Endothelial cell of umbilical vein (primary cell): ENCODE measurements at regions not wholly inside any gene's neighbourhood (a gene's known extent, or its start where the extent isn't known, plus 50 kb on each side); places are given as distances from the start of the nearest gene placed in this dataset.

Experiments used
- BruUV-seq: library from RNA; stranded (reverse); fragments of 400-500 nt; replicated peaks from 2 replicates; lab custom pipeline; 2021; lab: Mats Ljungman, UMichigan
- CTCF ChIA-PET: fragments of 300-600, 350-600 bp; sonication (Branson Sonifier 250); formaldehyde crosslinking; loops from one replicate; lab custom pipeline; 2021; ENCODE audit warnings: antibody characterized with exemption, inconsistent platforms; lab: Charles Lee
- POLR2A ChIA-PET: fragments of 300-600, 350-600 bp; sonication (Branson Sonifier 250); formaldehyde crosslinking; loops from one replicate; lab custom pipeline; 2021; ENCODE audit warnings: antibody characterized with exemption, inconsistent platforms; lab: Charles Lee
- DNase-seq: peaks from one replicate; pipeline ENCODE4 v3.0.0-alpha.2; 2011; ENCODE audit warnings: low read depth, low spot score
- FAIRE-seq: peaks from 2 replicates; lab custom pipeline; 2011; peaks lifted over from hg19 to GRCh38; lab: Jason Lieb, UNC
- H2AFZ ChIP-seq: 2 replicates; pipeline ENCODE4 v1.6.0; 2012; ENCODE audit warnings: low read depth, low read length, control low read depth, inconsistent platforms
- H3K27ac ChIP-seq: 2 replicates; pipeline ENCODE4 v1.5.1; 2011; ENCODE audit warnings: low read depth, mild to moderate bottlenecking, control low read depth, low read length, moderate library complexity; ENCODE audit not compliant: insufficient read depth
- H3K27me3 ChIP-seq, 2 experiments: 2 replicates each; pipeline versions ENCODE4 v1.6.0 to v1.6.1; 2011; ENCODE audit warnings: low read length in 2 of 2, mixed read lengths in 1 of 2; ENCODE audit not compliant: control insufficient read depth in 2 of 2, insufficient read depth in 2 of 2
- H3K36me3 ChIP-seq, 2 experiments: 2 replicates in 1 of 2; 3 replicates in 1 of 2; pipeline ENCODE4 v1.5.1; 2011; ENCODE audit warnings: low read length in 2 of 2, mild to moderate bottlenecking in 1 of 2, moderate library complexity in 1 of 2; ENCODE audit not compliant: control insufficient read depth in 2 of 2, insufficient read depth in 2 of 2; ENCODE audit errors: extremely low read depth in 1 of 2
- H3K4me1 ChIP-seq: 3 replicates; pipeline ENCODE4 v1.5.1; 2011; ENCODE audit warnings: mild to moderate bottlenecking, low read length; ENCODE audit not compliant: control insufficient read depth, insufficient read depth; ENCODE audit errors: extremely low read depth
- H3K4me2 ChIP-seq: 2 replicates; pipeline ENCODE4 v1.6.1; 2011; ENCODE audit warnings: low read length, control low read depth, mixed read lengths; ENCODE audit not compliant: insufficient read depth
- H3K4me3 ChIP-seq, 3 experiments: fragments of 200-600 bp in 1 of 3; sonication (generic), shearing (Covaris generic) in 1 of 3; replicated peaks in 1 of 3; 2 replicates each; pipeline ENCODE4 v1.5.1; 2011 to 2016; ENCODE audit warnings: control low read depth in 3 of 3, low read length in 3 of 3, mild to moderate bottlenecking in 2 of 3, inconsistent platforms in 1 of 3, low read depth in 1 of 3, moderate library complexity in 1 of 3; ENCODE audit not compliant: insufficient read depth in 1 of 3
- H3K79me2 ChIP-seq: 2 replicates; pipeline ENCODE4 v1.6.0; 2012; ENCODE audit warnings: low read length, inconsistent platforms; ENCODE audit not compliant: control insufficient read depth, insufficient read depth
- H3K9ac ChIP-seq: replicated peaks from 2 replicates; pipeline ENCODE3; 2011; ENCODE audit warnings: low read length, control low read depth; ENCODE audit not compliant: insufficient read depth; ENCODE audit errors: extremely low read depth
- H3K9me1 ChIP-seq: replicated peaks from 3 replicates; pipeline ENCODE4 v1.6.0; 2011; ENCODE audit warnings: mild to moderate bottlenecking, low read length; ENCODE audit not compliant: control insufficient read depth, insufficient read depth; ENCODE audit errors: extremely low read depth
- H3K9me3 ChIP-seq: replicated peaks from 2 replicates; pipeline ENCODE4 v1.5.1; 2012; ENCODE audit warnings: low read length, inconsistent platforms; ENCODE audit not compliant: control insufficient read depth, insufficient read depth
- H4K20me1 ChIP-seq: replicated peaks from 2 replicates; pipeline ENCODE3; 2011; ENCODE audit warnings: mild to moderate bottlenecking, low read length; ENCODE audit not compliant: control insufficient read depth, insufficient read depth; ENCODE audit errors: extremely low read depth
- EZH2 ChIP-seq: IDR thresholded peaks from 2 replicates; pipeline ENCODE4 v1.6.1; 2012; ENCODE audit warnings: borderline replicate concordance, low read depth, mild to moderate bottlenecking, moderate library complexity, low read length, inconsistent platforms; ENCODE audit not compliant: severe bottlenecking
- FOS ChIP-seq: IDR thresholded peaks from 2 replicates; pipeline ENCODE4 v1.6.1; 2011; ENCODE audit warnings: mild to moderate bottlenecking, low read length, moderate library complexity, borderline replicate concordance; ENCODE audit not compliant: insufficient read depth
- GATA2 ChIP-seq: IDR thresholded peaks from 2 replicates; pipeline ENCODE4 v1.7.0; 2011; ENCODE audit warnings: low read depth, mild to moderate bottlenecking, moderate library complexity, mixed read lengths, low read length; ENCODE audit not compliant: insufficient read length, insufficient read depth
- JUN ChIP-seq: IDR thresholded peaks from 2 replicates; pipeline ENCODE4 v1.6.1; 2011; ENCODE audit warnings: borderline replicate concordance, low read depth; ENCODE audit not compliant: insufficient read length, insufficient read depth
- MYC ChIP-seq: IDR thresholded peaks from one replicate; pipeline ENCODE4 v1.6.1; 2011; ENCODE audit warnings: mild to moderate bottlenecking, low read depth, low read length
- POLR2A ChIP-seq: IDR thresholded peaks from 2 replicates; pipeline ENCODE4 v1.6.1; 2012; ENCODE audit warnings: low read depth, mild to moderate bottlenecking, control low read depth, low read length
- POLR2AphosphoS5 ChIP-seq: IDR thresholded peaks from 2 replicates; pipeline ENCODE4 v1.6.1; 2012; ENCODE audit warnings: low read depth, mild to moderate bottlenecking, control low read depth, low read length, moderate library complexity; ENCODE audit not compliant: insufficient read depth
- dilution Hi-C: fragments of 300-500 bp; cut with MboI; formaldehyde crosslinking; loops from one replicate; pipeline ENCODE4 v1.15.0; 2019; ENCODE audit warnings: low sequenced_read_pairs; ENCODE audit not compliant: extremely low pct_ligation_motif_present
- intact Hi-C: fragments of 100-400 bp; cut with micrococcal nuclease; formaldehyde crosslinking; loops from one replicate; pipeline ENCODE4 v1.10.0; 2022
- TF ChIP-seq, protein P1 (sequence below): IDR thresholded peaks from 2 replicates; pipeline ENCODE4 v1.6.1; 2011; ENCODE audit not compliant: insufficient read depth, insufficient read length
- TF ChIP-seq, protein P2 (sequence below), 2 donors: IDR thresholded peaks; 1 replicate in 1 of 2; 2 replicates in 1 of 2; pipeline ENCODE4 v1.5.1; 2011; ENCODE audit warnings: low read length in 2 of 2, mild to moderate bottlenecking in 2 of 2, moderate library complexity in 2 of 2, control low read depth in 1 of 2, inconsistent platforms in 1 of 2, low read depth in 1 of 2; ENCODE audit not compliant: insufficient read depth in 1 of 2; ENCODE audit errors: extremely low read depth in 1 of 2

GRCh38 chr2:161045726-161046125 lies 114.5 kb upstream of the TANK start:
- no peak overlapping the region for H3K9ac ChIP-seq
- no peak overlapping the region for H3K4me2 ChIP-seq
- no peaks in the 10 kb centered on the region for H3K9me3 ChIP-seq
- POLR2A ChIA-PET = no interaction called here
- TF ChIP-seq POLR2A (no peak), POLR2AphosphoS5 (no peak), MYC (no peak), JUN (no peak), EZH2 (no peak), GATA2 (no peak), FOS (no peak)
- TF ChIP-seq, protein P1, sequence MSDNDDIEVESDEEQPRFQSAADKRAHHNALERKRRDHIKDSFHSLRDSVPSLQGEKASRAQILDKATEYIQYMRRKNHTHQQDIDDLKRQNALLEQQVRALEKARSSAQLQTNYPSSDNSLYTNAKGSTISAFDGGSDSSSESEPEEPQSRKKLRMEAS = no peak
- TF ChIP-seq, protein P2, sequence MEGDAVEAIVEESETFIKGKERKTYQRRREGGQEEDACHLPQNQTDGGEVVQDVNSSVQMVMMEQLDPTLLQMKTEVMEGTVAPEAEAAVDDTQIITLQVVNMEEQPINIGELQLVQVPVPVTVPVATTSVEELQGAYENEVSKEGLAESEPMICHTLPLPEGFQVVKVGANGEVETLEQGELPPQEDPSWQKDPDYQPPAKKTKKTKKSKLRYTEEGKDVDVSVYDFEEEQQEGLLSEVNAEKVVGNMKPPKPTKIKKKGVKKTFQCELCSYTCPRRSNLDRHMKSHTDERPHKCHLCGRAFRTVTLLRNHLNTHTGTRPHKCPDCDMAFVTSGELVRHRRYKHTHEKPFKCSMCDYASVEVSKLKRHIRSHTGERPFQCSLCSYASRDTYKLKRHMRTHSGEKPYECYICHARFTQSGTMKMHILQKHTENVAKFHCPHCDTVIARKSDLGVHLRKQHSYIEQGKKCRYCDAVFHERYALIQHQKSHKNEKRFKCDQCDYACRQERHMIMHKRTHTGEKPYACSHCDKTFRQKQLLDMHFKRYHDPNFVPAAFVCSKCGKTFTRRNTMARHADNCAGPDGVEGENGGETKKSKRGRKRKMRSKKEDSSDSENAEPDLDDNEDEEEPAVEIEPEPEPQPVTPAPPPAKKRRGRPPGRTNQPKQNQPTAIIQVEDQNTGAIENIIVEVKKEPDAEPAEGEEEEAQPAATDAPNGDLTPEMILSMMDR (IDR thresholded peaks at IDR 0.05; ENCODE audit: extremely low read depth in 1 of 2, insufficient read depth in 1 of 2, low read depth in 1 of 2, low read length in 2 of 2) = no peak
- no peaks in the 10 kb centered on the region for H3K79me2 ChIP-seq
- no peaks in the 10 kb centered on the region for H3K4me1 ChIP-seq
- no TSS peak for BruUV-seq
- no peaks in the 10 kb centered on the region for H4K20me1 ChIP-seq
- H3K27ac ChIP-seq = no peak overlapping the region
- H3K27me3 ChIP-seq = peaks cover 38 to 51% of the 10 kb centered on the region in 2 experiments
- DNase-seq (no peak), FAIRE-seq (no peak)
- intact Hi-C loops (no loop called here), dilution Hi-C loops (no loop called here)
- H3K4me3 ChIP-seq = no peak overlapping the region
- no peak overlapping the region for H2AFZ ChIP-seq
- H3K9me1 ChIP-seq = no peaks in the 10 kb centered on the region
- CTCF ChIA-PET = no interaction called here
- no peaks in the 10 kb centered on the region for H3K36me3 ChIP-seq
